ENCODE measurements at regions not wholly inside any gene's neighbourhood (a gene's known extent, or its start where the extent isn't known, plus 50 kb on each side); places are given as distances from the start of the nearest gene placed in this dataset.

- Histone ChIP-seq H3K79me1 (ENCODE audit: low read depth in 1 of 2, low read length in 2 of 2) (no peaks in the 10 kb centered on the region), H4K91ac (ENCODE audit: insufficient read depth, low read depth, low read length) (no peak overlapping the region), H3K27me3 (ENCODE audit: control insufficient read depth, insufficient read depth, low read length) (no peaks in the 10 kb centered on the region), H2BK5ac (ENCODE audit: low read depth, low read length, poor library complexity, severe bottlenecking) (no peak overlapping the region), H3K9me3 (ENCODE audit: control insufficient read depth, insufficient read depth, low read length) (no peaks in the 10 kb centered on the region), H3K4me1 (ENCODE audit: control insufficient read depth, insufficient read depth, low read length) (no peaks in the 10 kb centered on the region), H4K20me1 (ENCODE audit: insufficient read depth, low read length) (no peaks in the 10 kb centered on the region), H2AK5ac (ENCODE audit: low read depth, low read length) (no peak overlapping the region), H3K36me3 (ENCODE audit: control insufficient read depth, insufficient read depth, low read length) (no peaks in the 10 kb centered on the region), H2BK20ac (ENCODE audit: low read depth, low read length) (no peak overlapping the region), H2AFZ (replicated peaks; ENCODE audit: low read length, poor library complexity) (peak overlapping the region; percentile 8), H3K14ac (replicated peaks; ENCODE audit: low read depth, low read length) (no peak overlapping the region), H3K18ac (ENCODE audit: low read depth, low read length) (no peak overlapping the region), H3K9me1 (ENCODE audit: insufficient read depth, low read length) (no peaks in the 10 kb centered on the region), H3K9ac (ENCODE audit: low read depth, low read length) (no peak overlapping the region), H4K5ac (ENCODE audit: low read depth, low read length) (no peak overlapping the region), H3K27ac (ENCODE audit: insufficient read depth, low read length) (no peak overlapping the region), H2BK15ac (ENCODE audit: low read depth, low read length) (no peak overlapping the region), H2BK120ac (ENCODE audit: low read depth, low read length) (no peak overlapping the region), H4K8ac (ENCODE audit: low read depth in 2 of 2, low read length in 2 of 2) (no peak overlapping the region), H3K4ac (ENCODE audit: low read depth, low read length) (no peak overlapping the region), H2AK9ac (replicated peaks; ENCODE audit: low read depth, low read length, poor library complexity) (no peak overlapping the region), H3K56ac (ENCODE audit: extremely low read depth, insufficient read depth, low read length) (no peak overlapping the region), H3K23ac (ENCODE audit: low read depth, low read length) (no peak overlapping the region), H3K4me3 (ENCODE audit: insufficient read depth, low read depth, low read length) (no peak overlapping the region), H3K4me2 (ENCODE audit: low read depth, low read length) (no peak overlapping the region)
- intact Hi-C loops (cut with micrococcal nuclease) (no loop called here), in situ Hi-C loops (cut with MboI; ENCODE audit: low sequenced_read_pairs) (no loop called here), dilution Hi-C loops (cut with HindIII; ENCODE audit: low sequenced_read_pairs, unreplicated experiment) (no loop called here)
- TF ChIP-seq MXI1 (IDR thresholded peaks at IDR 0.05; ENCODE audit: borderline replicate concordance, low read depth, low read length): no peak
- BruUV-seq (replicated peaks): no TSS peak
- POLR2A ChIA-PET (ENCODE audit: unreplicated experiment): no interaction called here
- ATAC-seq (ENCODE audit: low read depth): peak; percentile 42; the same call in 1 of the 2 replicates
- peak; percentile 12 for DNase-seq
- CTCF ChIA-PET: no interaction called here
- 77% methylated on average over 3 of the region's 6 CpGs; no CpG with 5 or more reads in 1 of the 2 experiments for WGBS, 2 experiments (ENCODE audit: extremely low coverage in 2 of 2, insufficient read length in 1 of 2)
These were observed 182.9 kb downstream of the DRD1 start for GRCh38 chr5:175261037-175261436.
